Suppressor macrophage treated with lipopolysaccharide for 1 hour (primary cell): ENCODE measurements at regions not wholly inside any gene's neighbourhood (a gene's known extent, or its start where the extent isn't known, plus 50 kb on each side); places are given as distances from the start of the nearest gene placed in this dataset.
A peak's percentile ranks its signal among the peaks of the same experiment; 100 is the strongest.
"Not testable (repeated sequence)": the region's sequence is repeated elsewhere in the genome, so short reads cannot be mapped to it uniquely, and the experiment has no call there.

Experiments used
- DNase-seq, 3 donors: peaks; one replicate each; pipeline ENCODE4 v3.0.0-alpha.2; 2020 to 2022

DNA sequence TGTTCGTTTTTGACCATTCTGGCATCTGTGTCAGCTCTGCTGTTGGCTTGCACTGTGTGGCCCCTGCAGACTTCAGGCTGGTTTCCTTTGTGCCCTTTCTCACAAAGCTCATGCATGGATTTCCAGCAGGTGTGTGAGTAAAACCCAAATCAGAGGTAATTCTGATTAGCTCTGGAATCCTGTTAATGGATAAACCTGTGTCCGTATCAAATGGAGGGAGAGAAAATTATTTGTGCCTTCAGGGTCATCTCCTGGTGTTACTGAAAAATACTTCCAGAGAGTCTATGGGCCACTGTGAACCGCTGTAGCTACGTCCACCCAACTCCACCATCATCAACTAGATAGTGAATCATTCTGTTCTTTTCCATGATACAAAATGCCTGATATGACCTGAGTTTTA lies 726.1 kb upstream of the TPTE start:
- not testable (repeated sequence) for DNase-seq

- DNase-seq = not testable (repeated sequence)
Measured at GRCh38 chr21:9796293-9796692, 725.1 kb upstream of the TPTE start.

DNA sequence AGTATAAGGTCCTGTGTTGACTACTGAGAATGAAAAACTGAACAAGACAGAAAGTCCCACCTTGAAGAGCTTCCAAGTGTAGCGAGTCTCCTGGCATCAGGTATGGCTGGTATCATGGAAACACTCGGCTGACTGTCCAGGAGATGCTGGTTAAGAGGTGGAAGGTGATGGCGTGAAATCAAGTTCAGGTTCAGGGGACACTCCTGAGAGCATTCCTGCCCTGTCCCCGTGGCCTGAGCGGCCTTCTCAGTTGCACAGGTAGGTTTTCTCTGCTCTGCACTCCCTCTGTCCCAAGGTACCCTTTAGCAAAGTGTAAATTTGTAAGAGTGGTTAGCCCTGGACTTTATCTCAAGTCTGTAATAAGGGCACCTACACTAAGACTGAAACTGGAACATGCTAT lies 713.7 kb upstream of the TPTE start:
- not testable (repeated sequence) for DNase-seq

- DNase-seq = not testable (repeated sequence)
Measured at GRCh38 chr21:9811223-9812004, 710.0 kb upstream of the TPTE start.

DNA sequence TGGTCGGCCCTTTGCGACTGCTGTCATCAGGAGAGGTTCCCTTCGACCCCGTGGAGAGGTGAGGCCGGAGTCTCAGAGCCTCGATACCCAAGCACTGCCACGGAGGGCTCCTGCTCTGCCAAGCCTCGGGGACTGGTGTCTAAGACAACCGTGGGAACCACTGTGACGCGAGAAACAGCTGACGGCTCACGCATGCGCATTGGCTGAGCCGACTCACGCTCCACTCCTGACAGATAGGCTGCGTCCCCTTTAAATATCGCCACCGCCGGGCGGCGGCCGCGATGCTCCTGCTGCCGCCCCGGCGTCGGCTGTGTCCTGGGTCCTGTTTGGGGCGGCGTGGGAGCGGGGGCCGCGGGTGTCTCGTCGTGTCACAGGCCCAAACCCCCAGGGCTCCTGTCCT lies 708.9 kb upstream of the TPTE start:
- DNase-seq = not testable (repeated sequence)

DNA sequence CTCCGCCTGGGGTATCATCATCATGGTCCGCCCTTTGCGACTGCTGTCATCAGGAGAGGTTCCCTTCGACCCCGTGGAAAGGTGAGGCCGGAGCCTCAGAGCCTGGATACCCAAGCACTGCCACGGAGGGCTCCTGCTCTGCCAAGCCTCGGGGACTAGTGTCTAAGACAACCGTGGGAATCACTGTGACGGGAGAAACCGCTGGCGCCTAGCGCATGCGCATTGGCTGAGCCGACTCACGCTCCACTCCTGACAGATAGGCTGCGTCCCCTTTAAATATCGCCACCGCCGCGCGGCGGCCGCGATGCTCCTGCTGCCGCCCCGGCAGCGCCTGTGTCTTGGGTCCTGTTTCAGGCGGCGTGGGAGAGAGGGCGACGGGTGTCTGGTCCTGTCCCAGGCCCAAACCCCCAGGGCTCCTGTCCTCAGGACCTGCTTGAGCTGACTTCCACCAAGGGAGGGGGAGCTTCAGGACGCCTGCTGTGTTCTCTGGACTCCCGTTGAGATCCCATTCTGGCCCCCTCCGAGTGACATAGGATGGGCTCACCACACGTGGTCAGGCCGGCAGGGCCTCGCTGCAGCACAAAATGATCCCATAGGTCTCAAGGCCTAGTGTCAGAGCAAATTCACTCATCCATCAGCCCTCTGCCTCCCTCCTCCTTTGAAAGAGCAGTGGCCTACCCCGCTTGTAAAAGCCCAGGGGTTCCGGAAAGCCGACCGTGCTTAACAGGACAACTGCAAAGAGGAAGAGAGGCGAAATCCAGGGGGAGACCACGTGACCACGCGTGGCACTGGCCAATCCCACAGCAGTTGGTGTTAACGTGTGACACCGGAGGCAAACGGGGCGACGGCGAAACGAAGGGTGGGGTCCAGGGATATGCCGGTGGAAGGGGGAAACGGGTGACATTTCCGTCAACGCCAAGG lies 707.2 kb upstream of the TPTE start:
- not testable (repeated sequence) for DNase-seq

DNA sequence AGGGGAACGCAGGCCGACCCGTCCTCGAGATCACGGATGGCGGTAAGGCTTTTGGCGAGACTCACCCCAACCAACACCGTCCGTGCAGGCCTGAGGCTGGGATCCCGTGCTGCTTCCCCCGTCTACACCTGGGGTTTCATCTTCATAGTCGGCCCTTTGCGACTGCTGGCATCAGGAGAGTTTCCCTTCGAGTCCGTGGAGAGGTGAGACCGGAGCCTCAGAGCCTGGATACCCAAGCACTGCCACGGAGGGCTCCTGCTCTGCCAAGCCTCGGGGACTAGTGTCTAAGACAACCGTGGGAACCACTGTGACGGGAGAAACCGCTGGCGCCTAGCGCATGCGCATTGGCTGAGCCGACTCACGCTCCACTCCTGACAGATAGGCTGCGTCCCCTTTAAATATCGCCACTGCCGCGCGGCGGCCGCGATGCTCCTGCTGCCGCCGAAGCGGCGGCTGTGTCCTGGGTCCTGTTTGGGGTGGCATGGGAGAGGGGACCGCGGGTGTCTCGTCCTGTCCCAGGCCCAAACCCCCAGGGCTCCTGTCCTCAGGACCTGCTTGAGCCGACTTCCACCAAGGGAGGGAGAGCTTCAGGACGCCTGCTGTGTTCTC lies 706.1 kb upstream of the TPTE start:
- DNase-seq = not testable (repeated sequence)

- DNase-seq = not testable (repeated sequence)
Measured at GRCh38 chr21:9816734-9817334, 704.5 kb upstream of the TPTE start.

- not testable (repeated sequence) for DNase-seq
Measured at GRCh38 chr21:9817841-9818441, 703.4 kb upstream of the TPTE start.

DNA sequence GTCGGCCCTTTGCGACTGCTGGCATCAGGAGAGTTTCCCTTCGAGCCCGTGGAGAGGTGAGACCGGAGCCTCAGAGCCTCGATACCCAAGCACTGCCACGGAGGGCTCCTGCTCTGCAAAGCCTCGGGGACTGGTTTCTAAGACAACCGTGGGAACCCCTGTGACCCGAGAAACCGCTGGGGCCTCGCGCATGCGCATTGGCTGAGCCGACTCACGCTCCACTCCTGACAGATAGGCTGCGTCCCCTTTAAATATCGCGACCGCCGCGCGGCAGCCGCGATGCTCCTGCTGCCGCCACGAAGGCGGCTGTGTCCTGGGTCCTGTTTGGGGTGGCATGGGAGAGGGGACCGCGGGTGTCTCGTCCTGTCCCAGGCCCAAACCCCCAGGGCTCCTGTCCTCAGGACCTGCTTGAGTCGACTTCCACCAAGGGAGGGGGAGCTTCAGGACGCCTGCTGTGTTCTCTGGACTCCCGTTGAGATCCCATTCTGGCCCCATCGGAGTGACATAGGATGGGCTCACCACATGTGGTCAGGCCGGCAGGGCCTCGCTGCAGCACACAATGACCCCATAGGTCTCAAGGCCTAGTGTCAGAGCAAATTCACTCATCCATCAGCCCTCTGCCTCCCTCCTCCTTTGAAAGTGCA lies 701.7 kb upstream of the TPTE start:
- DNase-seq = not testable (repeated sequence)

GRCh38 chr21:9820579-9820978 lies 700.8 kb upstream of the TPTE start:
- not testable (repeated sequence) for DNase-seq

GRCh38 chr21:9821472-9821871 lies 699.9 kb upstream of the TPTE start:
- not testable (repeated sequence) for DNase-seq

DNA sequence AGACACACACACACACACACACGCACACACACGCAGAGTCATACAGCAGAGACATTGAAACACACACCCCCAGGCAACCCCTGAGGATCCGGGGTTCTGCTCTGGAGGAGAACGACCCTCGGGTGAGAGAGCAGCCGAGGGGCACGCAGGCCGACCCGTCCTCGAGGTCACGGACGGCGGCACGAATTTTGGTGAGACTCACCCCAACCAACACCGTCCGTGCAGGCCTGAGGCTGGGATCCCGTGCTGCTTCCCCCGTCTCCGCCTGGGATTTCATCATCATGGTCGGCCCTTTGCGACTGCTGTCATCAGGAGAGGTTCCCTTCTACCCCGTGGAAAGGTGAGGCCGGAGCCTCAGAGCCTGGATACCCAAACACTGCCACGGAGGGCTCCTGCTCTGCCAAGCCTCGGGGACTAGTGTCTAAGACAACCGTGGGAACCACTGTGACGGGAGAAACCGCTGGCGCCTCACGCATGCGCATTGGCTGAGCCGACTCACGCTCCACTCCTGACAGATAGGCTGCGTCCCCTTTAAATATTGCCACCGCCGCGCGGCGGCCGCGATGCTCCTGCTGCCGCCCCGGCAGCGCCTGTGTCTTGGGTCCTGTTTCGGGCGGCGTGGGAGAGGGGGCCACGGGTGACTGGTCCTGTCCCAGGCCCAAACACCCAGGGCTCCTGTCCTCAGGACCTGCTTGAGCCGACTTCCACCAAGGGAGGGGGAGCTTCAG lies 699.1 kb upstream of the TPTE start:
- DNase-seq = not testable (repeated sequence)

DNA sequence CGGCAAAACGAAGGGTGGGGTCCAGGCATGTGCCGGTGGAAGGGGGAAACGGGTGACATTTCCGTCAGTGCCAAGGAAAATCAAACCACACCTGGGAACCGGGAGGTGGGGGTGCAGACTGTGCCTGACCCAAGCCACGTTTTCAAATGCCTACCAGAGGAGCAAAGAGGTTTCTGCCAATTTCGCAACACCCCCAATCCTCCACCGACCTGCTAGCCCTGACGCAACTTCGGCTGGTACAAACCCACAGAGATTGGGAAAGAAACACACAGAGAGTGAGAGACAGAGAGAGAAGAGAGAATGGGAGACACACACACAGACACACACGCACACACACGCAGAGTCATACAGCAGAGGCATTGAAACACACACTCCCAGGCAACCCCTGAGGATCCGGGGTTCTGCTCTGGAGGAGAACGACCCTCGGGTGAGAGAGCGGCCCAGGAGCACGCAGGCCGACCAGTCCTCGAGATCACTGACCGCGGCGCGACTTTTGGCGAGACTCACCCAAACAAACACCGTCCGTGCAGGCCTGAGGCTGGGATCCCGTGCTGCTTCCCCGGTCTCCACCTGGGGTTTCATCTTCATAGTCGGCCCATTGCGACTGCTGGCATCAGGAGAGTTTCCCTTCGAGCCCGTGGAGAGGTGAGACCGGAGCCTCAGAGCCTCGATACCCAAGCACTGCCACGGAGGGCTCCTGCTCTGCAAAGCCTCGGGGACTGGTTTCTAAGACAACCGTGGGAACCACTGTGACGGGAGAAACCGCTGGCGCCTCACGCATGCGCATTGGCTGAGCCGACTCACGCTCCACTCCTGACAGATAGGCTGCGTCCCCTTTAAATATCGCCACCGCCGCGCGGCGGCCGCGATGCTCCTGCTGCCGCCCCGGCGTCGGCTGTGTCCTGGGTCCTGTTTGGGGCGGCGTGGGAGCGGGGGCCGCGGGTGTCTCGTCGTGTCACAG lies 697.9 kb upstream of the TPTE start:
- peak in 1 of 3 donors; percentile 17 for DNase-seq

- DNase-seq = not testable (repeated sequence)
Measured at GRCh38 chr21:9830801-9831200, 690.6 kb upstream of the TPTE start.

DNA sequence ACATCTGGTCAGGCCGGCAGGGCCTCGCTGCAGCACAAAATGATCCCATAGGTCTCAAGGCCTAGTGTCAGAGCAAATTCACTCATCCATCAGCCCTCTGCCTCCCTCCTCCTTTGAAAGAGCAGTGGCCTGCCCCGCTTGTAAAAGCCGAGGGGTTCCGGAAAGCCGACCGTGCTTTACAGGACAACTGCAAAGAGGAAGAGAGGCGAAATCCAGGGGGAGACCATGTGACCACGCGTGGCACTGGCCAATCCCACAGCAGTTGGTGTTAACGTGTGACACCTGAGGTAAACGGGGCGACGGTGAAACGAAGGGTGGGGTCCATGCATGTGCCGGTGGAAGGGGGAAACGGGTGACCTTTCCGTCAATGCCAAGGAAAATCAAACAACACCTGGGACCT lies 688.6 kb upstream of the TPTE start:
- DNase-seq = not testable (repeated sequence)

GRCh38 chr21:9836547-9836946 lies 684.8 kb upstream of the TPTE start:
- not testable (repeated sequence) for DNase-seq

DNA sequence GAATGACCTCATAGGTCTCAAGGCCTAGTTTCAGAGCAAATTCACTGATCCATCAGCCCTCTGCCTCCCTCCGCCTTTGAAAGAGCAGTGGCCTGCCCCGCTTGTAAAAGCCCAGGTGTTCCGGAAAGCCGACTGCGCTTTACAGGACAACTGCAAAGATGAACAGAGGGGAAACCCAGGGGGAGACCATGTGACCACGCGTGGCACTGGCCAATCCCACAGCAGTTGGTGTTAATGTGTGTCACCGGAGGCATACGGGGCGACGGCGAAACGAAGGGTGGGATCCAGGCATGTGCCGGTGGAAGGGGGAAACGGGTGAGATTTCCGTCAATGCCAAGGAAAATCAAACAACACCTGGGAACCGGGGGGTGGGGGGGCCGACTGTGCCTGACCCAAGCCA lies 684.4 kb upstream of the TPTE start:
- DNase-seq = not testable (repeated sequence)

DNA sequence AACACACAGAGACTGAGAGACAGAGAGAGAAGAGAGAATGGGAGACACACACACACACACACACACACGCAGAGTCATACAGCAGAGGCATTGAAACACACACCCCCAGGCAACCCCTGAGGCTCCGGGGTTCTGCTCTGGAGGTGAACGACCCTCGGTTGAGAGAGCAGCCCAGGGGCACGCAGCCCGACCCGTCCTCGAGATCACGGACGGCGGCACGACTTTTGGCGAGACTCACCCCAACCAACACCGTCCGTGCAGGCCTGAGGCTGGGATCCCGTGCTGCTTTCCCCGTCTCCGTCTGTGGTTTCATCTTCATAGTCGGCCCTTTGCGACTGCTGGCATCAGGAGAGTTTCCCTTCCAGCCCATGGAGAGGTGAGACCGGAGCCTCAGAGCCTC lies 683.9 kb upstream of the TPTE start:
- DNase-seq = peak in 1 of 3 donors; percentile 15
